ENCODE measurements at regions not wholly inside any gene's neighbourhood (a gene's known extent, or its start where the extent isn't known, plus 50 kb on each side); places are given as distances from the start of the nearest gene placed in this dataset.
A peak's percentile ranks its signal among the peaks of the same experiment; 100 is the strongest.
"Not testable (repeated sequence)": the region's sequence is repeated elsewhere in the genome, so short reads cannot be mapped to it uniquely, and the experiment has no call there.

- no peak for DNase-seq
Observed at GRCh38 chr7:153902862-153903261, 149.3 kb upstream of the DPP6 start.

GRCh38 chr7:153912211-153912610 is 140.0 kb upstream of the DPP6 start:
- no peak for DNase-seq

- DNase-seq = no peak
Observed at GRCh38 chr7:153920126-153920525, 132.1 kb upstream of the DPP6 start.

GRCh38 chr7:153920897-153921296 is 131.3 kb upstream of the DPP6 start:
- no peak for DNase-seq

- no peak for DNase-seq
Observed at GRCh38 chr7:153921408-153921807, 130.8 kb upstream of the DPP6 start.

- DNase-seq = no peak
Observed at GRCh38 chr7:153930696-153931095, 121.5 kb upstream of the DPP6 start.

GRCh38 chr7:153934048-153934447 is 118.2 kb upstream of the DPP6 start:
- DNase-seq = no peak

GRCh38 chr7:153934629-153935028 is 117.6 kb upstream of the DPP6 start:
- DNase-seq = peak; percentile 21

- no peak for DNase-seq
Observed at GRCh38 chr7:153935095-153935494, 117.1 kb upstream of the DPP6 start.

- no peak for DNase-seq
Observed at GRCh38 chr7:153938451-153938850, 113.7 kb upstream of the DPP6 start.

- DNase-seq = no peak
Observed at GRCh38 chr7:153939177-153939576, 113.0 kb upstream of the DPP6 start.

GRCh38 chr7:153939654-153940053 is 112.5 kb upstream of the DPP6 start:
- no peak for DNase-seq

- no peak for DNase-seq
Observed at GRCh38 chr7:153941061-153941460, 111.1 kb upstream of the DPP6 start.

GRCh38 chr7:153942036-153942435 is 110.2 kb upstream of the DPP6 start:
- no peak for DNase-seq

- no peak for DNase-seq
Observed at GRCh38 chr7:153943457-153943856, 108.7 kb upstream of the DPP6 start.

- DNase-seq = peak; percentile 58
Observed at GRCh38 chr7:153943861-153944260, 108.3 kb upstream of the DPP6 start.

- no peak for DNase-seq
Observed at GRCh38 chr7:153948060-153948459, 104.1 kb upstream of the DPP6 start.

- no peak for DNase-seq
Observed at GRCh38 chr7:153951316-153951715, 100.9 kb upstream of the DPP6 start.

GRCh38 chr7:153954477-153954876 is 97.7 kb upstream of the DPP6 start:
- DNase-seq = no peak

GRCh38 chr7:153957677-153958076 is 94.5 kb upstream of the DPP6 start:
- DNase-seq = not testable (repeated sequence)

GRCh38 chr7:153958381-153958780 is 93.8 kb upstream of the DPP6 start:
- not testable (repeated sequence) for DNase-seq

- DNase-seq = not testable (repeated sequence)
Observed at GRCh38 chr7:153958789-153959188, 93.4 kb upstream of the DPP6 start.

- not testable (repeated sequence) for DNase-seq
Observed at GRCh38 chr7:153964481-153965112, 87.6 kb upstream of the DPP6 start.

- DNase-seq = not testable (repeated sequence)
Observed at GRCh38 chr7:153969016-153969415, 83.2 kb upstream of the DPP6 start.

- DNase-seq = not testable (repeated sequence)
Observed at GRCh38 chr7:153974603-153975002, 77.6 kb upstream of the DPP6 start.

Data from NCI-H1092 (cell line).